Skeletal muscle satellite cell (primary cell): ENCODE measurements at regions not wholly inside any gene's neighbourhood (a gene's known extent, or its start where the extent isn't known, plus 50 kb on each side); places are given as distances from the start of the nearest gene placed in this dataset.

Source experiments
- H3K27me3 ChIP-seq: 2 replicates; pipeline ENCODE4 v1.7.0; 2013; ENCODE audit warnings: low read length; ENCODE audit not compliant: control insufficient read depth, insufficient read depth
- H3K36me3 ChIP-seq: 2 replicates; pipeline ENCODE4 v1.7.0; 2013; ENCODE audit warnings: mild to moderate bottlenecking, control low read depth, low read length; ENCODE audit not compliant: insufficient read depth
- H3K4me1 ChIP-seq: 2 replicates; pipeline ENCODE4 v1.7.0; 2013; ENCODE audit warnings: low read length; ENCODE audit not compliant: control insufficient read depth, insufficient read depth
- H3K4me2 ChIP-seq: 2 replicates; pipeline ENCODE4 v1.7.0; 2013; ENCODE audit warnings: mild to moderate bottlenecking, low read length
- H3K4me3 ChIP-seq: 2 replicates; pipeline ENCODE4 v1.7.0; 2013; ENCODE audit warnings: low read length
- H3K9ac ChIP-seq: 2 replicates; pipeline ENCODE4 v1.7.0; 2013; ENCODE audit warnings: mild to moderate bottlenecking, low read depth, low read length, moderate library complexity
- H3K9me3 ChIP-seq: replicated peaks from 2 replicates; pipeline ENCODE4 v1.7.0; 2013; ENCODE audit warnings: mild to moderate bottlenecking, control low read depth, low read length

GRCh38 chr16:85475233-85475632 lies 137.9 kb upstream of the GSE1 start:
- H3K4me1 ChIP-seq = peaks cover 17% of the 10 kb centered on the region
- H3K4me2 ChIP-seq = no peak overlapping the region
- H3K4me3 ChIP-seq = no peak overlapping the region
- no peaks in the 10 kb centered on the region for H3K36me3 ChIP-seq
- no peaks in the 10 kb centered on the region for H3K9me3 ChIP-seq
- no peak overlapping the region for H3K9ac ChIP-seq
- no peaks in the 10 kb centered on the region for H3K27me3 ChIP-seq

GRCh38 chr16:85475691-85476300 lies 137.3 kb upstream of the GSE1 start:
- Histone ChIP-seq H3K9ac (no peak overlapping the region), H3K27me3 (no peaks in the 10 kb centered on the region), H3K4me2 (no peak overlapping the region)

DNA sequence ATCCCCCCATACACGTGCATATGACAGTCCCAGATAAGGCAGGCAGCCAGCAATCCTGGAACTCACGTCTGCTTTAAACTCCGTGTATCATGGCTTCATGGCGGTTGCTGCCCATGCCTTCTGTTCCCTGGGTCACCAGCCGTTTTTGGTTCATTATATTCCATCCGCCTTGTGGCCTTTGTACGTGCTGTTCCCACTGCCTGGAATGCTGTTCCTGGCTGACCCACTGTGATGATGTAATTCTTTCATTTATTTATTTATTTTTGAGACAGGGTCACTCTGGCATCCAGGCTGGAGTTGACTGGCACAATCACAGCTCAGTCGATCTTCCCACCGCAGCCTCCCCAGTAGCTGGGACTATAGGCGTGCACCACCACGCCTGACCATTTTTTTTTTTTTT lies 136.7 kb upstream of the GSE1 start:
- Histone ChIP-seq H3K4me3 (no peak overlapping the region), H3K4me1 (peaks cover 17% of the 10 kb centered on the region), H3K4me2 (no peak overlapping the region), H3K9me3 (no peaks in the 10 kb centered on the region), H3K36me3 (no peaks in the 10 kb centered on the region), H3K27me3 (no peaks in the 10 kb centered on the region), H3K9ac (no peak overlapping the region)

More at GRCh38 chr16:85475691-85476300, 137.3 kb upstream of the GSE1 start:
- Histone ChIP-seq H3K4me1 (peaks cover 17% of the 10 kb centered on the region), H3K4me3 (no peak overlapping the region), H3K36me3 (no peaks in the 10 kb centered on the region), H3K9me3 (no peaks in the 10 kb centered on the region)

DNA sequence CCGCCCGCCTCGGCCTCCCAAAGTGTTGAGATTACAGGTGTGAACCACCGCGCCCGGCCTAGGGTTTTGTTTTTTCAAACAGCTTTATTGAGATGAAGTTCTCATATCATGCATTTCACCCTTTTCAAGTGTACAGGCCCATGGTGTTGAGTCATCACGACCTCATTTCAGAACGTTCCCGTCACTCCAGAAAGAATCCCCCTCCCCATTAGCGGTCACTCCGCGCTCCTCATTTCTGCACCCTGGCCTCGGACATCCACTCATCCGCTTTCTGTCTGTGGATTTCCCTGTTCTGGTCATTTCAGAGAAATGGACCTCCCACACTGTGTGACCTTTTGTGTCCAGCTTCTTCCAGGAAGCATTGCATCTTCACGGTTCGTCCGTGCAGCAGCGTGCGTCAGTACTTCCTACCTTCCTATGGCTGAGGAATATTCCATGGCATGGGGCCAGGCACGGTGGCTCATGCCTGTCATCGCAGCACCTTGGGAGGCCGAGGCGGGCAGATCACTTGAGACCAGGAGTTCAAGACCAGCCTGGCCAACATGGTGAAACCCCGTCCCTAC lies 135.2 kb upstream of the GSE1 start:
- H3K9me3 ChIP-seq = no peaks in the 10 kb centered on the region
- no peaks in the 10 kb centered on the region for H3K36me3 ChIP-seq
- H3K27me3 ChIP-seq = no peaks in the 10 kb centered on the region
- no peak overlapping the region for H3K4me2 ChIP-seq
- H3K4me3 ChIP-seq = no peak overlapping the region
- no peak overlapping the region for H3K9ac ChIP-seq
- peaks cover 17% of the 10 kb centered on the region for H3K4me1 ChIP-seq

GRCh38 chr16:85479972-85480726 lies 133.0 kb upstream of the GSE1 start:
- no peak overlapping the region for H3K4me2 ChIP-seq
- H3K4me1 ChIP-seq = peaks cover 4% of the 10 kb centered on the region
- H3K9me3 ChIP-seq = no peaks in the 10 kb centered on the region
- H3K27me3 ChIP-seq = no peaks in the 10 kb centered on the region
- H3K4me3 ChIP-seq = no peak overlapping the region
- no peaks in the 10 kb centered on the region for H3K36me3 ChIP-seq
- H3K9ac ChIP-seq = no peak overlapping the region

DNA sequence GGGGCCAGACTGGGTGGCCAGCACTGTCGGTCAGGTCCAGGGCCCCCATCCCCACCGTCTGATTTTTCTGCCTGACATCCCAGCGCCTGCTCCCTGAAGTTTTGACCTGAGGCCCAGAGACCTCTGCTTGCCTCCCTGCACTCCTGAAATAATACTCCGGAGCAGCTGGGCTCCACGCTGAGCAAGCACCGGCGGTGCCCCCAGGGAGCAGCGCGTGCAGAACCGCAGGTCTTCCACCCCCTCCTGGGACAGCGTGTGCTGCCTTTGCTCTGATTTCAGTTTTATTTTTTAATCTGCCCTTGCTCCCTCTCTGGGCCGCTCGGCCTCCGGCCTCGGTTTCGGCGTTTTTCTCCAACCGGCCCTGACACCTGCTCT lies 132.4 kb upstream of the GSE1 start:
- Histone ChIP-seq H3K27me3 (no peaks in the 10 kb centered on the region), H3K4me1 (no peaks in the 10 kb centered on the region), H3K9ac (no peak overlapping the region)

DNA sequence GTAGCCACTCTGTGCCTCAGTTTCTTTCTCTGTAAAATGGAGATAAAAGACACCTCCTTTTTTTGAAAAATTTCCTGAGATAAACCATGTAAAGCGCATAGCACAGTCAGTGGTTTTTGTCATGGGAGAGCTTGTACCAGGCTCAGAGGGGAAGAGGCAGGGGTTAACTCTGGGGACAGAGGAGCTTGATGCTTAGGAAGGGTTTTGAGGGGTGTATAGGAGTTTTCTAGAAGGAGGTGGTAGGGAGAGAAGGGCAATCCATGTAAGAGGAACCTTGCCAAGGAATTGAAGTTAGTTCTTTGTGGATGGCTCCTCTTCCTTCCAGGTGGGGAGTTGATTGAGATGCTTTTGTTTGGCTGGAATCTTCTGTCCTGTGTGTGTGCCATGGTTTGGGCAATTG lies 131.9 kb upstream of the GSE1 start:
- no peak overlapping the region for H3K4me2 ChIP-seq
- H3K27me3 ChIP-seq = no peaks in the 10 kb centered on the region
- no peaks in the 10 kb centered on the region for H3K36me3 ChIP-seq
- H3K4me3 ChIP-seq = no peak overlapping the region
- H3K9me3 ChIP-seq = no peaks in the 10 kb centered on the region
- no peaks in the 10 kb centered on the region for H3K4me1 ChIP-seq
- H3K9ac ChIP-seq = no peak overlapping the region

More for the DNA sequence above, 132.4 kb upstream of the GSE1 start:
- H3K36me3 ChIP-seq = no peaks in the 10 kb centered on the region
- H3K4me2 ChIP-seq = no peak overlapping the region
- no peak overlapping the region for H3K4me3 ChIP-seq
- no peaks in the 10 kb centered on the region for H3K9me3 ChIP-seq

GRCh38 chr16:85481738-85482137 lies 131.4 kb upstream of the GSE1 start:
- H3K4me2 ChIP-seq = no peak overlapping the region
- H3K36me3 ChIP-seq = no peaks in the 10 kb centered on the region
- H3K4me1 ChIP-seq = no peaks in the 10 kb centered on the region
- H3K4me3 ChIP-seq = no peak overlapping the region
- H3K9ac ChIP-seq = no peak overlapping the region
- no peaks in the 10 kb centered on the region for H3K9me3 ChIP-seq
- H3K27me3 ChIP-seq = no peaks in the 10 kb centered on the region

- Histone ChIP-seq H3K36me3 (no peaks in the 10 kb centered on the region), H3K4me1 (no peaks in the 10 kb centered on the region), H3K27me3 (no peaks in the 10 kb centered on the region), H3K9me3 (no peaks in the 10 kb centered on the region), H3K4me3 (no peak overlapping the region), H3K4me2 (no peak overlapping the region), H3K9ac (no peak overlapping the region)
Observed at GRCh38 chr16:85483424-85483823, 129.7 kb upstream of the GSE1 start.

DNA sequence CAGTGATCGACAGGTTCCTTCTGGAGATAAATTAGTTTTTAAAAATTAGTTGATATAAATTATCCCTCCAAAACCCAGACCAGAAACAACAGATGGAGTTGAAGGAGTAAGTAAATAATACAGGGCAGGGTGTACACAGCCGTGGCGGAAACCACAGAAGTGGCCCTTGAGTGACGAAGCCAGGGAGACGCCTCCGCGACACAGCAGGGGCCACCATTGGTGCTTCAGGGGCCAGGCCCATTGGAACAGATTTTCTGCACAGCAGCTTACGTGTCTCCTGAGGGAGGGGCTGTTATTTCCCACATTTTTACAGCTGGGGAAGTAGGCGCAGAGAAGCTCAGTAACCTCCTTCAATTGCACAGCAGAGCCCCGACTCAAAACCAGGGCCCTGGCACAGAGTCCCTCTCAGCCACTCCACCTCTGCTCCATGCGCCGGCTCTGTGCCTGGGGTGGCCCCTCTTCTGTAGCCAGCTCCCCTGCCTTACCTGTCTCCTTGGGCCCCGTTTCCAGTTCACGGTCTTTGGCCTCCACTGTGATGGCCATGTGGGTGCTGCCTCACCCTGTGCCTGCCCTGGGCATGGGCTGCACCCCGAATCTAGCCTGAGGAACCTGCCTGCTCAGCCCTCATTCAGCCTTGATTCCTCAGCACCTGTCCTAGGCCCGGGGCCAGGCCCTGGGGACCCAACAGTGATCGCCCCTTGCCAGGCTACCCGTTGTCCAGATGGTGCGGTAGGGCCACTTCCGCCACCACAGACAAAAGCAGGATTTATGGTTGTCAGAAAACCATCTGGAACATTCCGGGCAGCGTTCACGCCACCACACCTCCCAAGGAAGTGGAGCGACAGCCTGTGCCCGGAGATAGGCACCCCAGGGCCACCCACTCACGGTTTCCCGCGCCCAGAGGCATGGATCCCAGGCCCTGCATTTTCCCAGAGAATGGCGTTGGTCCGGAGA lies 128.5 kb upstream of the GSE1 start:
- Histone ChIP-seq H3K9ac (no peak overlapping the region), H3K4me3 (no peak overlapping the region), H3K27me3 (no peaks in the 10 kb centered on the region), H3K4me2 (no peak overlapping the region), H3K9me3 (no peaks in the 10 kb centered on the region), H3K36me3 (no peaks in the 10 kb centered on the region), H3K4me1 (no peaks in the 10 kb centered on the region)

DNA sequence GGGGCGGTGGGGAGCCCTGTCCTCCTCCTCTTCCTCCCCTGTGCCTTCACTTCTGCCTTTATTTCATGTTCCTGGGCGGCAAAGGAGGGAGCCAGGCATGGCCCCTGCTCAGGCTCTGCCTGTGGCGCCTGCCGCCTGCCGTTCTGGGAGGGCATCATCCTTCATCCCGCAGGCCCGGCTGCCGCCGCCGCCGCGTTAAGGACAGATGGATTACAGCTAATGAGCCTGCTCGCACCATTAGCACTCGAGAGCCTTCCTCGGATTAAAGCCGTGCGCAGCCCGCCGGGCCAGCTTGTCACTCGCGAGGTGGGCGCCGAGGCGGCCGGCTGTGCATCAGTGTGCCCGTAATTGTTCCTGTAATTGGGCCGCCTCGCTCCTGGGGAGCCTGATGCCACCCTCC lies 127.7 kb upstream of the GSE1 start:
- Histone ChIP-seq H3K4me3 (no peak overlapping the region), H3K36me3 (no peaks in the 10 kb centered on the region), H3K9me3 (no peaks in the 10 kb centered on the region), H3K9ac (no peak overlapping the region), H3K4me2 (no peak overlapping the region), H3K27me3 (no peaks in the 10 kb centered on the region), H3K4me1 (no peaks in the 10 kb centered on the region)
